ENCODE measurements at regions not wholly inside any gene's neighbourhood (a gene's known extent, or its start where the extent isn't known, plus 50 kb on each side); places are given as distances from the start of the nearest gene placed in this dataset.

DNA sequence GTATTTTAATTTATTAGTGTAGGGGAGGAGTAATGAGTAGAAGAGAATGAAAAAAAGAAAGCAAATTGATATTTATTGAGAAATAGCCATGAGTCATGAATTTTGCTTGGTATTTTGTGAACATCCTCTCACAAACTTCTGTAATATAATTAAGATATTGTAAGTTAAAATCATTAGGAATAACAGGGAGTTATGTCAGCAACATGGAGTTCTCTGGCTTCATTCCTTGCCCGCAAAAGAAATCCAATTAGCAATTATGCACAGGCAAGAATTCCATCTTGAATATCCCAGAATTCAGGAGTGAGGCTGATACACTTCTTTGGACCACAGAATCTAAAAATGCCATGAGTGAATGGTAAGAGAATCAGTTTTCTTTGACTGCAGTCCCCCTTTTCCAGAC lies 94.3 kb upstream of the PTHLH start:
- intact Hi-C loops (cut with micrococcal nuclease), result loop anchor here (1.0 to 5.0 kb wide), 5 partner anchors 12 to 1035 kb away; no protein-coding TSS in a partner anchor
- no peak overlapping the region for H3K4me3 Mint-ChIP-seq
- peaks cover 18% of the 10 kb centered on the region for H3K4me1 Mint-ChIP-seq (ENCODE audit: low read depth)
- H3K9me3 Mint-ChIP-seq, result peaks cover 8% of the 10 kb centered on the region
- DNase-seq, result no peak
- H3K27ac Mint-ChIP-seq, result no peak overlapping the region
- CTCF ChIA-PET, result no interaction called here
- H3K36me3 Mint-ChIP-seq (ENCODE audit: low read depth), result no peaks in the 10 kb centered on the region
- H3K27me3 Mint-ChIP-seq (ENCODE audit: low read depth), result peaks cover 5% of the 10 kb centered on the region

DNA sequence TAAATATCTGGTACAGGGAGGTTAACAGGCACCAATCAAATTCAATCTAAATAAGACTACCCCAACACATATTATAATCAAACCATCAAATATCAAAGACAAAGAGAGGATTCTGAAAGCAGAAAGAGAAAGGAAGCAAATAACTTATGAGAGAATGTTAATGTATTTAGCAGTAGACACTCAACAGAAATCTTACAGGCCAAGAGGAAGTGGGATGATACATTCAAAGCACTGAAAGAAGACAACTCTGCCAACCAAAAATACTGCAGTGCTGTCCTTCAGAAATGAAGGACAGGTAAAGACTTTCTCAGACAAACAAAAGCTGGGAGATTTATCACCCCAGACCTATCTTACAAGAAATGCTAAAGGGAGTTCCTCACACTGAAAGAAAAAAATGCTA lies 95.9 kb upstream of the PTHLH start:
- intact Hi-C loops (cut with micrococcal nuclease), result loop anchor here (5.0 kb wide), 2 partner anchors 91 to 1034 kb away; no protein-coding TSS in a partner anchor
- Mint-ChIP-seq H3K27me3 (ENCODE audit: low read depth) (peaks cover 2% of the 10 kb centered on the region), H3K27ac (no peak overlapping the region)

GRCh38 chr12:28079539-28079938 lies 107.0 kb upstream of the PTHLH start:
- Mint-ChIP-seq H3K4me1 (ENCODE audit: low read depth) (peaks cover 8% of the 10 kb centered on the region), H3K27ac (no peak overlapping the region), H3K27me3 (ENCODE audit: low read depth) (peaks cover 8% of the 10 kb centered on the region), H3K9me3 (peaks cover 6% of the 10 kb centered on the region), H3K4me3 (no peak overlapping the region), H3K36me3 (ENCODE audit: low read depth) (no peaks in the 10 kb centered on the region)
- CTCF ChIA-PET, result no interaction called here
- intact Hi-C loops (cut with micrococcal nuclease), result loop anchor here (1.0 to 2.0 kb wide), 4 partner anchors 13 to 257 kb away; no protein-coding TSS in a partner anchor
- DNase-seq, result no peak

More for the DNA sequence above, 95.9 kb upstream of the PTHLH start:
- H3K9me3 Mint-ChIP-seq, result peaks cover 18% of the 10 kb centered on the region
- CTCF ChIA-PET, result no interaction called here
- no peak for DNase-seq
- peaks cover 18% of the 10 kb centered on the region for H3K4me1 Mint-ChIP-seq (ENCODE audit: low read depth)
- no peaks in the 10 kb centered on the region for H3K36me3 Mint-ChIP-seq (ENCODE audit: low read depth)
- H3K4me3 Mint-ChIP-seq, result no peak overlapping the region

- intact Hi-C loops (cut with micrococcal nuclease), result no loop called here
- DNase-seq, result no peak
- CTCF ChIA-PET, result interaction anchor here (1.3 kb wide), 1 partner anchor 260 kb away, joined by 3 read pairs; no protein-coding TSS in a partner anchor
- H3K27me3 Mint-ChIP-seq (ENCODE audit: low read depth), result peaks cover 13% of the 10 kb centered on the region
- peaks cover 2% of the 10 kb centered on the region for H3K9me3 Mint-ChIP-seq
- H3K4me3 Mint-ChIP-seq, result no peak overlapping the region
- no peaks in the 10 kb centered on the region for H3K36me3 Mint-ChIP-seq (ENCODE audit: low read depth)
- peaks cover 14% of the 10 kb centered on the region for H3K4me1 Mint-ChIP-seq (ENCODE audit: low read depth)
- H3K27ac Mint-ChIP-seq, result no peak overlapping the region
These were observed 108.2 kb upstream of the CCDC91 start for GRCh38 chr12:28082096-28082495.

GRCh38 chr12:28083840-28084678 lies 106.2 kb upstream of the CCDC91 start:
- H3K4me3 Mint-ChIP-seq, result no peak overlapping the region
- DNase-seq, result no peak
- H3K4me1 Mint-ChIP-seq (ENCODE audit: low read depth), result peaks cover 21% of the 10 kb centered on the region
- CTCF ChIA-PET, result no interaction called here
- peaks cover 5% of the 10 kb centered on the region for H3K27me3 Mint-ChIP-seq (ENCODE audit: low read depth)
- no peak overlapping the region for H3K27ac Mint-ChIP-seq
- intact Hi-C loops (cut with micrococcal nuclease), result no loop called here
- H3K9me3 Mint-ChIP-seq, result no peaks in the 10 kb centered on the region
- H3K36me3 Mint-ChIP-seq (ENCODE audit: low read depth), result no peaks in the 10 kb centered on the region

DNA sequence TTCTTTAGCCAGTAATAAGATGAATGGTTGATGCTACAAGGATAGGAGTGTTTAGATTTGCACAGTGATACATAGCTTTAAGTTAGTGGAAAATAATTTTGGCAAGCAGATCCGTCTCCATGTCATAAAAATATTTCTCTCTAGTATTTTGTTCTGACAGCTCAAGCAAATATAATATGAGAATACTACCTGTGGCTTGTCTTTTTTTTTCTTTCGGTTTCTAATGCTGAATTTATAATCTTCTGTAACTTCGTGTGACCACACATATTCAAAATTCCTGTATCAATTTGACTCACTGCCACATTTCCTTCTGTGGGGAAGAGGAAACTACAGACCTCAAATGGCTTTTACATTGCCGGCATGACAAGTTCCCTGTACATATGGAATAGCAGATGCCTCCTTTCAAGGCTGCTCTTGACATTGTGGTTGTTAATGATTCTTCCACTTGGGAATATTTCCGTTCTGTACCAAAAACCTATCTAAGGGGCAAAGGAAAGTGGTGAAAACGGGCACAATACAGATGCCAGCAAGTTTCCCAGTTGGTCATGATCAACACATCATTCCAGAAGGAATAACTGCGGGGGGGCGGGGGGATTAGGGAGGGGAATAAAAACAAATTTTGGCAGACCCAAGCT lies 103.6 kb upstream of the CCDC91 start:
- CTCF ChIA-PET, result no interaction called here
- Mint-ChIP-seq H3K4me3 (no peak overlapping the region), H3K27me3 (ENCODE audit: low read depth) (peaks cover 5% of the 10 kb centered on the region), H3K27ac (no peak overlapping the region), H3K9me3 (no peaks in the 10 kb centered on the region), H3K36me3 (ENCODE audit: low read depth) (no peaks in the 10 kb centered on the region), H3K4me1 (ENCODE audit: low read depth) (peaks cover 17% of the 10 kb centered on the region)
- no peak for DNase-seq
- intact Hi-C loops (cut with micrococcal nuclease), result no loop called here

GRCh38 chr12:28088566-28089272 lies 101.5 kb upstream of the CCDC91 start:
- intact Hi-C loops (cut with micrococcal nuclease), result no loop called here
- no peak overlapping the region for H3K4me3 Mint-ChIP-seq
- H3K36me3 Mint-ChIP-seq (ENCODE audit: low read depth), result no peaks in the 10 kb centered on the region
- no peaks in the 10 kb centered on the region for H3K9me3 Mint-ChIP-seq
- no peak for DNase-seq
- H3K27ac Mint-ChIP-seq, result no peak overlapping the region
- CTCF ChIA-PET, result no interaction called here
- peaks cover 5% of the 10 kb centered on the region for H3K27me3 Mint-ChIP-seq (ENCODE audit: low read depth)
- H3K4me1 Mint-ChIP-seq (ENCODE audit: low read depth), result peaks cover 17% of the 10 kb centered on the region

DNA sequence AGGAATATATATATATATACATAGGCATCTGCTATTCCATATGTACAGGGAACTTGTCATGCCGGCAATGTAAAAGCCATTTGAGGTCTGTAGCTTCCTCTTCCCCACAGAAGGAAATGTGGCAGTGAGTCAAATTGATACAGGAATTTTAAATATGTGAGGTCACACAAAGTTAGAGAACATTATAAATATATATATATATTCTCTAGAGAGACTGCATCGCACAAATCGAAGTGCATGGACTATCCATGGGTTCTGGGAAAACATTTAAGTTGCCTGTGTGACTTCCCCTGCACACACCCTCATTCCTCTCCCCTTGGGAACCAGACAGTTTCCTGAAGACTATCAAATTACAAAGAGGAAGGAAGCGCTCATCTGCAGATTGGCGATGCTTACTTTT lies 100.9 kb upstream of the CCDC91 start:
- Mint-ChIP-seq H3K36me3 (ENCODE audit: low read depth) (no peaks in the 10 kb centered on the region), H3K4me1 (ENCODE audit: low read depth) (peaks cover 17% of the 10 kb centered on the region), H3K27me3 (ENCODE audit: low read depth) (peaks cover 7% of the 10 kb centered on the region), H3K9me3 (no peaks in the 10 kb centered on the region), H3K4me3 (no peak overlapping the region), H3K27ac (no peak overlapping the region)
- DNase-seq, result no peak
- CTCF ChIA-PET, result no interaction called here
- intact Hi-C loops (cut with micrococcal nuclease), result no loop called here

DNA sequence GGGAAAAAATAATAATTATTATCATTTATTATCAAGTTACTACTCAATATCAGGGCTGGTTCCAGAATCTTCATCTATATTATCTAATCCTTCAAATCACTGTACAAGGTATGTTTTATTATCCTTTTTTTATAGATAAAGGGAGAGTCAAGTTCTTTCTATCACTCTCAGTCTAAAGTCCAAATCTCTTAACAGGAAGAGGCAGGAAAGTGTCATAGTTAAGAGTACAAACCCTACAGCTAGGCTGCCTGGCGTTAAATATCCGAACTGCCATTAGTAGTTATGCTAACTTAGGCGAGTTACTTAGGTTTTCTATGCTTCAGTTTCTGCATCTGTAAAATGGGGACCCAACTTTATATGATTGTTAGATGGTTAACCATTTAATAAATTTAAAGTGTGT lies 99.4 kb upstream of the CCDC91 start:
- DNase-seq, result no peak
- intact Hi-C loops (cut with micrococcal nuclease), result no loop called here
- H3K27me3 Mint-ChIP-seq (ENCODE audit: low read depth), result peaks cover 2% of the 10 kb centered on the region
- H3K9me3 Mint-ChIP-seq, result no peaks in the 10 kb centered on the region
- peaks cover 17% of the 10 kb centered on the region for H3K4me1 Mint-ChIP-seq (ENCODE audit: low read depth)
- no peak overlapping the region for H3K4me3 Mint-ChIP-seq
- no peaks in the 10 kb centered on the region for H3K36me3 Mint-ChIP-seq (ENCODE audit: low read depth)
- H3K27ac Mint-ChIP-seq, result no peak overlapping the region
- CTCF ChIA-PET, result no interaction called here

- no peaks in the 10 kb centered on the region for H3K9me3 Mint-ChIP-seq
- CTCF ChIA-PET, result no interaction called here
- H3K27me3 Mint-ChIP-seq (ENCODE audit: low read depth), result peaks cover 6% of the 10 kb centered on the region
- H3K27ac Mint-ChIP-seq, result no peak overlapping the region
- DNase-seq, result no peak
- H3K4me1 Mint-ChIP-seq (ENCODE audit: low read depth), result peaks cover 11% of the 10 kb centered on the region
- intact Hi-C loops (cut with micrococcal nuclease), result no loop called here
- H3K36me3 Mint-ChIP-seq (ENCODE audit: low read depth), result no peaks in the 10 kb centered on the region
- no peak overlapping the region for H3K4me3 Mint-ChIP-seq
These were observed 97.9 kb upstream of the CCDC91 start for GRCh38 chr12:28092396-28092795.

GRCh38 chr12:28096649-28097048 lies 93.6 kb upstream of the CCDC91 start:
- H3K36me3 Mint-ChIP-seq (ENCODE audit: low read depth), result no peaks in the 10 kb centered on the region
- intact Hi-C loops (cut with micrococcal nuclease), result no loop called here
- no peak overlapping the region for H3K4me3 Mint-ChIP-seq
- H3K27me3 Mint-ChIP-seq (ENCODE audit: low read depth), result peaks cover 13% of the 10 kb centered on the region
- H3K9me3 Mint-ChIP-seq, result no peaks in the 10 kb centered on the region
- CTCF ChIA-PET, result interaction anchor here (0.6 kb wide), 1 partner anchor 758 kb away, joined by 3 read pairs; no protein-coding TSS in a partner anchor
- H3K4me1 Mint-ChIP-seq (ENCODE audit: low read depth), result no peaks in the 10 kb centered on the region
- no peak for DNase-seq
- no peak overlapping the region for H3K27ac Mint-ChIP-seq

GRCh38 chr12:28097221-28097620 lies 93.0 kb upstream of the CCDC91 start:
- H3K36me3 Mint-ChIP-seq (ENCODE audit: low read depth), result no peaks in the 10 kb centered on the region
- H3K9me3 Mint-ChIP-seq, result no peaks in the 10 kb centered on the region
- H3K27me3 Mint-ChIP-seq (ENCODE audit: low read depth), result peaks cover 13% of the 10 kb centered on the region
- no peak for DNase-seq
- no peak overlapping the region for H3K27ac Mint-ChIP-seq
- H3K4me1 Mint-ChIP-seq (ENCODE audit: low read depth), result no peaks in the 10 kb centered on the region
- intact Hi-C loops (cut with micrococcal nuclease), result no loop called here
- CTCF ChIA-PET, result interaction anchor here (0.6 kb wide), 1 partner anchor 758 kb away, joined by 3 read pairs; no protein-coding TSS in a partner anchor
- no peak overlapping the region for H3K4me3 Mint-ChIP-seq

Data from activated naive CD4-positive, alpha-beta T cell treated with anti-CD3 and anti-CD28 coated beads for 36 hours (primary cell).